GM21786 (cell line): ENCODE measurements at regions not wholly inside any gene's neighbourhood (a gene's known extent, or its start where the extent isn't known, plus 50 kb on each side); places are given as distances from the start of the nearest gene placed in this dataset.
A peak's percentile ranks its signal among the peaks of the same experiment; 100 is the strongest.

Experiments used
- ATAC-seq: cut with Tn5 transposase; IDR thresholded peaks from one replicate; pipeline ENCODE4 v1.9.1; 2021; ENCODE audit not compliant: unreplicated experiment

- no peak for ATAC-seq
Observed at GRCh38 chr9:17846948-17847655, 268.2 kb downstream of the SH3GL2 start.

- no peak for ATAC-seq
Observed at GRCh38 chr9:17847908-17848307, 269.0 kb downstream of the SH3GL2 start.

GRCh38 chr9:17852108-17852507 lies 273.2 kb downstream of the SH3GL2 start:
- ATAC-seq, result no peak

- no peak for ATAC-seq
Observed at GRCh38 chr9:17854487-17854886, 275.6 kb downstream of the SH3GL2 start.

GRCh38 chr9:17856995-17857394 lies 278.1 kb downstream of the SH3GL2 start:
- ATAC-seq, result no peak

GRCh38 chr9:17859228-17859627 lies 280.4 kb downstream of the SH3GL2 start:
- ATAC-seq, result no peak

- no peak for ATAC-seq
Observed at GRCh38 chr9:17859987-17860386, 281.1 kb downstream of the SH3GL2 start.

GRCh38 chr9:17862101-17862500 lies 283.2 kb downstream of the SH3GL2 start:
- ATAC-seq, result no peak

- ATAC-seq, result no peak
Observed at GRCh38 chr9:17862629-17863028, 283.8 kb downstream of the SH3GL2 start.

GRCh38 chr9:17863213-17863883 lies 284.5 kb downstream of the SH3GL2 start:
- peak; percentile 85 for ATAC-seq

- ATAC-seq, result no peak
Observed at GRCh38 chr9:17863924-17864323, 285.1 kb downstream of the SH3GL2 start.

- no peak for ATAC-seq
Observed at GRCh38 chr9:17864951-17865350, 286.1 kb downstream of the SH3GL2 start.

- no peak for ATAC-seq
Observed at GRCh38 chr9:17865881-17866280, 287.0 kb downstream of the SH3GL2 start.

- no peak for ATAC-seq
Observed at GRCh38 chr9:17870722-17871121, 291.9 kb downstream of the SH3GL2 start.

- no peak for ATAC-seq
Observed at GRCh38 chr9:17871213-17871890, 292.5 kb downstream of the SH3GL2 start.

- ATAC-seq, result no peak
Observed at GRCh38 chr9:17875886-17876285, 297.0 kb downstream of the SH3GL2 start.

- no peak for ATAC-seq
Observed at GRCh38 chr9:17876687-17877086, 297.8 kb downstream of the SH3GL2 start.

GRCh38 chr9:17878810-17879370 lies 300.0 kb downstream of the SH3GL2 start:
- no peak for ATAC-seq

GRCh38 chr9:17881371-17881770 lies 302.5 kb downstream of the SH3GL2 start:
- ATAC-seq, result no peak

- ATAC-seq, result no peak
Observed at GRCh38 chr9:17882688-17883594, 304.1 kb downstream of the SH3GL2 start.

GRCh38 chr9:17888066-17888465 lies 309.2 kb downstream of the SH3GL2 start:
- no peak for ATAC-seq
